Peyer's patch (tissue), 4 donors: ENCODE measurements at regions not wholly inside any gene's neighbourhood (a gene's known extent, or its start where the extent isn't known, plus 50 kb on each side); places are given as distances from the start of the nearest gene placed in this dataset.

Experiments used
- POLR2A ChIP-seq, 2 donors: fragments of 450-650 bp; IDR thresholded peaks; one replicate each; pipeline ENCODE4 v1.5.1; 2017; ENCODE audit warnings: antibody characterized with exemption in 2 of 2, mild to moderate bottlenecking in 2 of 2, moderate library complexity in 2 of 2
- TF ChIP-seq, protein P1 (sequence below), 6 experiments: fragments of 450-650 bp in 4 of 6; fragments of 200-600 bp in 2 of 6; sonication (generic) in 1 of 6; IDR thresholded peaks; one replicate each; pipeline ENCODE4 v1.5.1; 2017 to 2019; ENCODE audit warnings: antibody characterized with exemption in 6 of 6, mild to moderate bottlenecking in 3 of 6, moderate library complexity in 1 of 6

DNA sequence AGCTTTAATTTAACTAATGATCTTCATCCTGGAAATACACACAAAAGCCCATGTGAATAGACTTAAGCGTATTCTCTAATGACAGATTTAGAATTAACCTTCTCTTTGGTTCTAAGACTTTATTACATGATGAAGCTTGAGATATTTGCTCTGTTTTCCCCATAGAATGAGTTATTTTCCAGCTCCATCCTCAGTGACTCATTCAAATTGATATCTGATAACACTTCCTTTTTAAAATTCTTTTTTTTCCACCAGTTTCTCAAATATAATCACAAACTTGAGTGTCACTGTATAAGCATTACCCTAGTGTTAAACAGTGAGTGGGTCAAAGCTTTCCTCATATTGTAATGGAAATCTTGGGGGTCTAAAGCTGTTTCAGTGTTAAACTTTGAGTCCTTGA lies 535.8 kb downstream of the KCNA4 start:
- TF ChIP-seq, protein P1, sequence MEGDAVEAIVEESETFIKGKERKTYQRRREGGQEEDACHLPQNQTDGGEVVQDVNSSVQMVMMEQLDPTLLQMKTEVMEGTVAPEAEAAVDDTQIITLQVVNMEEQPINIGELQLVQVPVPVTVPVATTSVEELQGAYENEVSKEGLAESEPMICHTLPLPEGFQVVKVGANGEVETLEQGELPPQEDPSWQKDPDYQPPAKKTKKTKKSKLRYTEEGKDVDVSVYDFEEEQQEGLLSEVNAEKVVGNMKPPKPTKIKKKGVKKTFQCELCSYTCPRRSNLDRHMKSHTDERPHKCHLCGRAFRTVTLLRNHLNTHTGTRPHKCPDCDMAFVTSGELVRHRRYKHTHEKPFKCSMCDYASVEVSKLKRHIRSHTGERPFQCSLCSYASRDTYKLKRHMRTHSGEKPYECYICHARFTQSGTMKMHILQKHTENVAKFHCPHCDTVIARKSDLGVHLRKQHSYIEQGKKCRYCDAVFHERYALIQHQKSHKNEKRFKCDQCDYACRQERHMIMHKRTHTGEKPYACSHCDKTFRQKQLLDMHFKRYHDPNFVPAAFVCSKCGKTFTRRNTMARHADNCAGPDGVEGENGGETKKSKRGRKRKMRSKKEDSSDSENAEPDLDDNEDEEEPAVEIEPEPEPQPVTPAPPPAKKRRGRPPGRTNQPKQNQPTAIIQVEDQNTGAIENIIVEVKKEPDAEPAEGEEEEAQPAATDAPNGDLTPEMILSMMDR (IDR thresholded peaks at IDR 0.05), result no peak
- TF ChIP-seq POLR2A (IDR thresholded peaks at IDR 0.05), result no peak
